ENCODE measurements at regions not wholly inside any gene's neighbourhood (a gene's known extent, or its start where the extent isn't known, plus 50 kb on each side); places are given as distances from the start of the nearest gene placed in this dataset.

GRCh38 chr10:47243791-47244190, 56.2 kb upstream of the GDF10 start:
- H3K9me3 ChIP-seq (ENCODE audit: control insufficient read depth, insufficient read depth, low read depth, low read length): no peaks in the 10 kb centered on the region
- TF ChIP-seq REST (IDR thresholded peaks at IDR 0.05; ENCODE audit: insufficient read depth in 1 of 2, low read depth in 2 of 2, low read length in 1 of 2) (no peak), SIN3A (IDR thresholded peaks at IDR 0.05; ENCODE audit: borderline replicate concordance, insufficient read depth, low read depth, low read length) (no peak), POLR2AphosphoS5 (IDR thresholded peaks at IDR 0.05; ENCODE audit: low read depth, low read length) (no peak), TCF7L2 (IDR thresholded peaks at IDR 0.05; ENCODE audit: low read depth, low read length) (no peak)
- TF ChIP-seq, protein P1, sequence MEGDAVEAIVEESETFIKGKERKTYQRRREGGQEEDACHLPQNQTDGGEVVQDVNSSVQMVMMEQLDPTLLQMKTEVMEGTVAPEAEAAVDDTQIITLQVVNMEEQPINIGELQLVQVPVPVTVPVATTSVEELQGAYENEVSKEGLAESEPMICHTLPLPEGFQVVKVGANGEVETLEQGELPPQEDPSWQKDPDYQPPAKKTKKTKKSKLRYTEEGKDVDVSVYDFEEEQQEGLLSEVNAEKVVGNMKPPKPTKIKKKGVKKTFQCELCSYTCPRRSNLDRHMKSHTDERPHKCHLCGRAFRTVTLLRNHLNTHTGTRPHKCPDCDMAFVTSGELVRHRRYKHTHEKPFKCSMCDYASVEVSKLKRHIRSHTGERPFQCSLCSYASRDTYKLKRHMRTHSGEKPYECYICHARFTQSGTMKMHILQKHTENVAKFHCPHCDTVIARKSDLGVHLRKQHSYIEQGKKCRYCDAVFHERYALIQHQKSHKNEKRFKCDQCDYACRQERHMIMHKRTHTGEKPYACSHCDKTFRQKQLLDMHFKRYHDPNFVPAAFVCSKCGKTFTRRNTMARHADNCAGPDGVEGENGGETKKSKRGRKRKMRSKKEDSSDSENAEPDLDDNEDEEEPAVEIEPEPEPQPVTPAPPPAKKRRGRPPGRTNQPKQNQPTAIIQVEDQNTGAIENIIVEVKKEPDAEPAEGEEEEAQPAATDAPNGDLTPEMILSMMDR (IDR thresholded peaks at IDR 0.05): no peak
- no peaks in the 10 kb centered on the region for H3K4me1 ChIP-seq (ENCODE audit: control insufficient read depth, insufficient read depth, low read length)
- ATAC-seq (no peak), DNase-seq (ENCODE audit: low read depth, low spot score) (no peak)
- ChIA-PET CTCF (interaction anchor here (0.5 kb wide), 1 partner anchor 42 kb away, joined by 6 read pairs; no protein-coding TSS in a partner anchor), POLR2A (no interaction called here)
- H3K4me3 ChIP-seq (ENCODE audit: low read depth in 2 of 2, low read length in 2 of 2): no peak overlapping the region
- BruUV-seq (replicated peaks): no TSS peak
- intact Hi-C loops (cut with micrococcal nuclease; ENCODE audit: unreplicated experiment): no loop called here
- H3K27me3 ChIP-seq (ENCODE audit: control insufficient read depth, insufficient read depth, low read length): no peaks in the 10 kb centered on the region; the same call in 1 of the 2 replicates
- H3K36me3 ChIP-seq (ENCODE audit: control insufficient read depth, insufficient read depth, low read length): no peaks in the 10 kb centered on the region
- H3K27ac ChIP-seq (ENCODE audit: low read length): no peak overlapping the region
- in situ Hi-C loops (cut with HindIII; ENCODE audit: low pct_unique_long_range_greater_than_20kb, low sequenced_read_pairs): no loop called here

DNA sequence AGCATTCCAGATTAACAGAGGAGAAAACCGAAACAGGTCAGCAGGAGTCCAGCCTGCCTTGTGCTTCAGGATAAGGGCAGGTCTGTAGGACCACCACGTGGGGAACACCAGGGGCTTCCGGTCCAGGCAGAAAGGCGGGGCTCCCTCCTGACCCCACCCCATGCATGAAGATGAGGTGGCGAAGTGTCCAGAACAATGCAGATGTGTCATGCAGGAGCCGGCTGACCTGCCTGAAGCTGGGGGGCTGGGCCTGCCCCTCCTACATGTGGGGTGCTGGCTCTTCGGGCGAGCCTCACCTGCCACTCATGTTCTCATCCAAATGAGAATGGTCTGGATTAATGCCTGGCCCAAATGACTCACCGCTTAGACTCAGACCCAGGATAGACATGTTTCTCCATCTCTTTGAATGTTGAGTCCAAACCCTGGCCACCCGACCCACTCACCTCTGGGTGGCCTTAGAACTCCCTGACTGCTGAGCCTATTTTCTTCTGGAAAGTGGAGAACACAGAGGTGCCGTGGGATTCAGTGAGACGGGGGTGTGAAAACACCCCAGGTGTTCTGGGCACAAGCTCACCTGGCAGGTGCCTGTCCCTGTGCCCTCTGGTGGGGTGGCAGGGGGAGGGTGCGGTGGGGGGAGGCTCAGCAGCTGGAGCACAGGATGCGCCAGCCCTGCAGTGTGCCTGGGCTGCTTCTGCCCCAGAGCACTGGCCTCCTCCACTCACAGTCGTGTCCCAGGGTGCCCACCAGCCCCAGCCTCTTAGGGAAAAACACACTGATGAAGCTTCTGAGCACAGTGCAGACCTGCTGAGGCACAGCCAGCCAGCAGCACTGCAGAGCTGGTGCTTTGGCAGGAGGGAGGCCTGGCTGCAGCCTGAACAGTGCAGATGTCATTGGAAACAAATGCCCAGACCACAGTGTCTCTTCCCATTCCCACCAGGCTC, 55.2 kb upstream of the GDF10 start:
- no peaks in the 10 kb centered on the region for H3K9me3 ChIP-seq (ENCODE audit: control insufficient read depth, insufficient read depth, low read depth, low read length)
- no peak overlapping the region for H3K27ac ChIP-seq (ENCODE audit: low read length)
- no peaks in the 10 kb centered on the region for H3K4me1 ChIP-seq (ENCODE audit: control insufficient read depth, insufficient read depth, low read length)
- H3K36me3 ChIP-seq (ENCODE audit: control insufficient read depth, insufficient read depth, low read length): no peaks in the 10 kb centered on the region
- TF ChIP-seq REST (IDR thresholded peaks at IDR 0.05; ENCODE audit: insufficient read depth in 1 of 2, low read depth in 2 of 2, low read length in 1 of 2) (no peak), POLR2AphosphoS5 (IDR thresholded peaks at IDR 0.05; ENCODE audit: low read depth, low read length) (no peak)
- TF ChIP-seq, protein P1 (IDR thresholded peaks at IDR 0.05): no peak
- H3K4me3 ChIP-seq (ENCODE audit: low read depth in 2 of 2, low read length in 2 of 2): no peak overlapping the region
- no TSS peak for BruUV-seq (replicated peaks)
- no peaks in the 10 kb centered on the region; the same call in 1 of the 2 replicates for H3K27me3 ChIP-seq (ENCODE audit: control insufficient read depth, insufficient read depth, low read length)
- intact Hi-C loops (cut with micrococcal nuclease; ENCODE audit: unreplicated experiment): no loop called here
- ATAC-seq (no peak), DNase-seq (ENCODE audit: low read depth, low spot score) (no peak)
- POLR2A ChIA-PET: no interaction called here
- in situ Hi-C loops (cut with HindIII; ENCODE audit: low pct_unique_long_range_greater_than_20kb, low sequenced_read_pairs): no loop called here
- CTCF ChIA-PET: no interaction called here
